GM21360 (cell line): ENCODE measurements at regions not wholly inside any gene's neighbourhood (a gene's known extent, or its start where the extent isn't known, plus 50 kb on each side); places are given as distances from the start of the nearest gene placed in this dataset.

Source experiments
- ATAC-seq: cut with Tn5 transposase; IDR thresholded peaks from one replicate; pipeline ENCODE4 v1.9.1; 2021; ENCODE audit warnings: mild to moderate bottlenecking, moderate library complexity; ENCODE audit not compliant: unreplicated experiment

GRCh38 chr7:67955061-67955460, 958.4 kb downstream of the TYW1 start:
- no peak for ATAC-seq

- no peak for ATAC-seq
These were observed 966.2 kb downstream of the TYW1 start for GRCh38 chr7:67962863-67963262.

GRCh38 chr7:67976490-67976889, 979.9 kb downstream of the TYW1 start:
- no peak for ATAC-seq

DNA sequence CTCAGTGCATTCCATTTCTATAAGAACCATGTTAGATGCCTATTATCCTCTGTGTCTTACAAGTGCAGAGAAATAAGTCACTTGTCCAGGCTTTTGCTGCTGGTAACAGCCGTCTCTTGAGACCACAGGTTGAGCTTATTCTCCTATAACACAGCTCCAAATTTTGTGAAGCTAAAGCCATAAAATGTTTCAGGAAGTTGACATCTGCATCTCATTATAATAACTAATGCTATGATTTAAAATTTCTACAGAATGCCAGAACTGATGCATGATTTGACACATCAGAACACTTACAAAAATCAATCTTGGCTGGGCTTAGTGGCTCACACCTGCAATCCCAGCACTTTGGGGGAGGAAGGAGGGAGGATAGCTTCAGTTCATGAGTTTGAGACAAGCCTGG, 986.9 kb downstream of the TYW1 start:
- no peak for ATAC-seq

DNA sequence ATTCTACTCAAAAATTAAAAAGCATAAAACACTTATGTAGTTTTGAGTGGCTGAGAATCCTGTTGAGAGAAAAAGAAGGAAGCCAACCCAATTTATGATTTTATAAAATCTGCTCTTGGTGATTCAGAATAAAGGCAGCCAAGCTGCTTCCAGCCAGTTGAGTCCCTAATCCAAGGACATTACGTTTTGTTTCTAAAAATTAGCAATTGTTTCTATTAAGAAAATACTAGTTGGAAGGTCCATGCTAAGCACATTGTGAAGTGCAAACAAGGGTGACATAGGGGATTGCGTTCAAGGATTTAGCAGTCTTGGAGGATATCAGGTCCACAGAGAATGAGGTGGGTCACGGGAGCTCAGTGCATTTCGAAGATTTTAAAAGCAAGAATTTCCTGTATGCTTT, 987.7 kb downstream of the TYW1 start:
- ATAC-seq: no peak

GRCh38 chr7:67989142-67989541, 992.5 kb downstream of the TYW1 start:
- no peak for ATAC-seq

DNA sequence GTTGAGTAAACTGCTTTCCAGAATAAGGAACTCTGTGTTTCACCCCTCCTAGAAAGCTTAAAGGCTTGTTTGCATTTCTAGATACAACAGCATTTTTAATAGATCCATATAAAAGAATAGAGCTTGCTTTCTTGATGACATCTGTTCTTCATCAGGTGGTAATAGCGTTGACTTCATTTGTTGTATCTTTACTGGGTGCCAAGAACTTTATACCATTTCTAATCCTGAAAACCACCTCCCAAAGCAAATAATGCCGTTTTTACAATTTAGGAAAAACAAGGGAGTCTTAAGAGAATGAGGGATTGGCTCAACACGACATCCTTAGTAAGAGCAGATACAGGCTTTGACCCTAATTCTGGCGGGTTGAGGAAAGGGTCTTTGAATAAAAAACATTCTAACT, 993.4 kb downstream of the TYW1 start:
- no peak for ATAC-seq

DNA sequence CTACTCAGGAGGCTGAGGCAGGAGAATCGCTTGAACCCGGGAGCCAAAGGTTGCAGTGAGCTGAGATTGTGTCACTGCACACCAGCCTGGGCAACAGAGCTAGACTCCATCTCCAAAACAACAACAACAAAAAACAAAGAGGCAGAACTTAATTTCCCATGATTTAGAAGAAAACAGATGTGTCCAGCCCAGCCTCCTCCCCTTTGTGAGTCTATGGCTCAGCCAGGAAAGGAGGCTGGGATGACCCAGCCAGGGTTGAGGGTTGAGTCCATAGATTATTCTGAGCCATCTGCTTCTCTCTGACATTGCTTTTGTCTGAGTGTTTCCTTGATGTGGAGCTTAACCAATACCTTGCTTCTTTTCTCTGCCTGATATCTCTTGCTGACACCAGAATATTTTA, 994.1 kb downstream of the TYW1 start:
- ATAC-seq: no peak

- ATAC-seq: no peak
These were observed 995.7 kb downstream of the TYW1 start for GRCh38 chr7:67992287-67992686.

GRCh38 chr7:68005992-68006391, 1009.4 kb downstream of the TYW1 start:
- no peak for ATAC-seq

DNA sequence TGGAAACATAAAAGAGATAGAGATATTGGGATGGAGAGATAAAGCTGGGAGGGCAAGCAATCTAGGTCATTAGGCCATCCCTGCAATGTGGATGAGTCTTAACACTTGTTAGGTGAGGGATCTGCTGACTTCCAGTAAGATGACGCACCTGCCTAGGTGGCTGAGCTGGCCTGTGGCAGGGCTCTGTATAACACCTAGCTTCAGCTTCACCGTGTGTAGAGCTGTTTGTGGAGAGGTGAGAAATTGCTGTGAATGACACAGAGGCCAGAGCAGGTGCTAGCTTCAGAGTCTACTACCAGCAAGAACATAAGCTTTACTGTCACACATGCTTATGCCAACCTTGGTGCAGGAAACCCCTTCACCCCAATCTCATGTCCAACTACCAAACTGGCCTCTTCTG, 1010.0 kb downstream of the TYW1 start:
- no peak for ATAC-seq

GRCh38 chr7:68009716-68010115, 1013.1 kb downstream of the TYW1 start:
- ATAC-seq: no peak

DNA sequence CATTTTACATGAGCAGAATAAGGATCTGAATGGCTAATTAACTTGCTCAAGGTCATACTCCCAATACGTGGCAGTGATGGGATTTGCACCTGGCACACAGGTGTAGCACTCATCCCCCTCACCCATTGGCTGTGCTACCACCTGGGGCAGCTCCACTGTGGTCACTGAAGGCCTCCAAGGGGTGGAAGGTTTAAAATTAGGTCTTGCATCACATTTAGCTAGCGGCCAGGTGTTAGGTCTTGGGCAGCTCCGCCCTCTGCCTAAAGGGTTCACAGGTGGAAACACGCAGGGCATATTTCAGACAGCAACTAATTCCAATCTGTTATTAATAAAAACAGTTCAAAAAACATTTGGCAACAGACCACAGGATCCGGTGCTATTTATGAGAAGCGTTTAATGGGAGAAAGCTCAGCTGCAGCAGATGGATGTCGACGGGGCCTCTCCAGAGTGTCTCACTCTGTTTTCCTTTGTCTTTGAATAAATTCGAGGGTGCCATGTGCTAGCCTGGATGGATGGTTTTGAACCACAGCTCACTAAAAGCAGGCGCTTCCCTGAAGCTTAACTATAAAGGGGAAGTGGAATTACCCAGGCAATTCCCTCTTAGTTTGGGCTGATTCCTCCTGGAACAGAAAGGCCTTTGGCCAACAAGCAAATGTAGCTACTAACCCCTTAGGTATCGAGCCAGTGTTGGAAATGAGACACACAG, 1017.6 kb downstream of the TYW1 start:
- no peak for ATAC-seq

- no peak for ATAC-seq
These were observed 1018.7 kb downstream of the TYW1 start for GRCh38 chr7:68015122-68015977.

GRCh38 chr7:68015978-68016532, 1019.4 kb downstream of the TYW1 start:
- ATAC-seq: no peak

GRCh38 chr7:68020102-68020501, 1023.5 kb downstream of the TYW1 start:
- ATAC-seq: no peak

GRCh38 chr7:68025369-68025768, 1028.7 kb downstream of the TYW1 start:
- no peak for ATAC-seq

- ATAC-seq: no peak
These were observed 1033.9 kb downstream of the TYW1 start for GRCh38 chr7:68030530-68030929.

DNA sequence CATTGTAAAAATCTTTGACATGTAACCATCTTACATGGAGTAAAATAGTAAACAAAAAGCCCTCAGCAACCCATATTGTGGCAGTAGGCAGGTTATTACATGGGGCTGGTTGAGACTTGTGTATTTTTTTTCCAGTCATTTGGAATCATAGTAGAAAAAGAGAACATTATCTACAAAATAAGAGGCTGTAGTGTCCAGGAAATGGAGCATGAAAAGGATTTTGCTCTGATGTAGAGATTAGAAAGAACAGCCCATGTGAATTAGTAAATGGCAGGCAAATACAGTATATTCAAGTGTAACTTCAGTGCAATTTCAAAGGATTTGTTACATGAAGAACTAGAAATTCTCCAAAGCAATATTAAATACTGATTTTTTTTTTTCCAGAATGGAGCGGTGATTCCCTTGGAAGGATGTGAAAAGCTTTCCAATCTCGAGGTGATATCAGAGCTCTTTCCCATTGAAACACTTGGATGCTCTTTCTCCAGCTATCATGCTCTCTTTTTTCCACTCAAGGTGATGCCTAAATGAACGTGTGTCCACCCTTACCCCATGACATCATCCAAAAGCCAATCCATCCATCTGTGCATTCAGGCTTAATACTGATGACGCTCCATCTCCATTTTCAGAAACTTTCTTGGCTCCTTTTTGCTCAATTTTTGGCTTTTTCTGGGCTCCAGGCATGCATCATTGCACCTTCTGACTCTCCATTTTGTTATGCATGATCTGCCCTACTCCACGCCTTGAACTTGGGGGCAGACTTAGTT, 1034.7 kb downstream of the TYW1 start:
- ATAC-seq: no peak

GRCh38 chr7:68038621-68039314, 1042.1 kb downstream of the TYW1 start:
- ATAC-seq: no peak

- ATAC-seq: no peak
These were observed 1044.9 kb downstream of the TYW1 start for GRCh38 chr7:68041554-68041953.
